Naive thymus-derived CD8-positive, alpha-beta T cell (primary cell): ENCODE measurements at regions not wholly inside any gene's neighbourhood (a gene's known extent, or its start where the extent isn't known, plus 50 kb on each side); places are given as distances from the start of the nearest gene placed in this dataset.
"Not testable (repeated sequence)": the region's sequence is repeated elsewhere in the genome, so short reads cannot be mapped to it uniquely, and the experiment has no call there.

Experiments used
- ATAC-seq, 2 donors: fragments of 150-1000 bp; cut with Tn5 transposase in 1 of 2; sonication (Bioruptor Pico), chemical (Tn5 transposase) in 1 of 2; 1 replicate in 1 of 2; 2 replicates in 1 of 2; pipeline ENCODE4 v1.10.0; 2021; ENCODE audit warnings: mild to moderate bottlenecking in 2 of 2, moderate library complexity in 2 of 2
- POLR2A ChIA-PET: fragments of 350-600 bp; sonication (Branson Sonifier 250); formaldehyde crosslinking; loops from one replicate; lab custom pipeline; 2021; ENCODE audit warnings: antibody characterized with exemption; lab: Charles Lee
- DNase-seq, 10 donors: peaks; one replicate each; pipeline versions ENCODE4 v3.0.0 to v3.0.0-alpha.2; 2020 to 2022
- H3K27ac Mint-ChIP-seq, 10 donors: one replicate each; pipeline ENCODE4 v1.8.0; 2020 to 2022; ENCODE audit warnings: mild to moderate bottlenecking in 10 of 10, mixed read lengths in 10 of 10, moderate library complexity in 4 of 10, inconsistent platforms in 1 of 10
- H3K27me3 Mint-ChIP-seq, 5 donors: one replicate each; pipeline ENCODE4 v1.8.0; 2021 to 2022; ENCODE audit warnings: mixed read lengths in 5 of 5
- H3K36me3 Mint-ChIP-seq, 3 donors: one replicate each; pipeline ENCODE4 v1.8.0; 2020 to 2022; ENCODE audit warnings: mixed read lengths in 3 of 3, mild to moderate bottlenecking in 2 of 3, inconsistent platforms in 1 of 3
- H3K4me1 Mint-ChIP-seq, 4 donors: one replicate each; pipeline ENCODE4 v1.8.0; 2021 to 2022; ENCODE audit warnings: mixed read lengths in 4 of 4
- H3K4me3 Mint-ChIP-seq, 10 donors: one replicate each; pipeline ENCODE4 v1.8.0; 2020 to 2022; ENCODE audit warnings: mild to moderate bottlenecking in 10 of 10, mixed read lengths in 10 of 10, moderate library complexity in 6 of 10, inconsistent platforms in 1 of 10
- H3K9me3 Mint-ChIP-seq, 9 donors: one replicate each; pipeline ENCODE4 v1.8.0; 2020 to 2022; ENCODE audit warnings: mixed read lengths in 9 of 9, mild to moderate bottlenecking in 3 of 9, inconsistent platforms in 1 of 9, moderate library complexity in 1 of 9

DNA sequence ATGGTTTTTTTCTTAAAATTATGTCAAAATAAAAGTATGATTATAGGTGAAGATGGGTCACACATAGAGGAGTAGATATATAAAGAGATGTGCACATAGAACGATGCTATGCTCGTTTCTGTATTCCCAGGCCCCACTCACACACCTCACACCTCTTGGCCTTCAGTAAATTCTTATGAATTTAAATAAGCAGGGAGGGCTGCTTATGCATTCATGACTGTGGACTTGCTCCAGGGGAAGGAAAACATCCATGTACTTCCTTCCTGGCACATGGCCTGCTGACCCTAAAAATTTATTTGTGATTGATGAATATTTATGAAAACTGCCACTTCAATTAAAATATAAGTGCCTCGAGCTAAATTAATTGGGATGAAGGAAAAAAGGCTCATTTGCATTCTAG, 1306.7 kb upstream of the TMEM132C start:
- peaks cover 0 to 13% (median 0%) of the 10 kb centered on the region in 5 donors for H3K27me3 Mint-ChIP-seq
- H3K4me1 Mint-ChIP-seq = no peaks in the 10 kb centered on the region
- no peak for ATAC-seq
- H3K36me3 Mint-ChIP-seq = no peaks in the 10 kb centered on the region
- no peak overlapping the region for H3K27ac Mint-ChIP-seq
- DNase-seq = no peak
- POLR2A ChIA-PET = no interaction called here
- H3K4me3 Mint-ChIP-seq = no peak overlapping the region
- H3K9me3 Mint-ChIP-seq = peaks cover 0 to 14% (median 1%) of the 10 kb centered on the region in 9 donors

DNA sequence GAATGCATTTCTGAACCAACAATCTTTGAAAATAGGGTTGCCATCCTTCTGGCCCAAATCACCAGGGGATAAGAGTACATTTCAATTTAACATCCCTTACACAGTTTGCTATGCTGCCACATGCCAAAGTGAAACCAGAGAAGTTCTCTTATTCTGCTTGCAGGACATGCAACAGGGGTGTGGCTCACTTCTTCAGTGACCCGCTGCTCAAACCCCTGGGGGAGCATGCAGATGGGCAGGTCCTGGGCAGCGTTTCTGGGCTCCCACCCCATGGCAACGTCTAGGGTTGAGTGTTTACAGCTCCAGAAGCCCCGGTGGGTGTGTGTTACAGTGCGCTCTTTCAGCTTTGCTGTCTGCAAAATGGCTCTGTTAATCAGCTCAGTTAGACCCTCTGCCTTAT, 1306.3 kb upstream of the TMEM132C start:
- peaks cover 0 to 13% (median 0%) of the 10 kb centered on the region in 5 donors for H3K27me3 Mint-ChIP-seq

DNA sequence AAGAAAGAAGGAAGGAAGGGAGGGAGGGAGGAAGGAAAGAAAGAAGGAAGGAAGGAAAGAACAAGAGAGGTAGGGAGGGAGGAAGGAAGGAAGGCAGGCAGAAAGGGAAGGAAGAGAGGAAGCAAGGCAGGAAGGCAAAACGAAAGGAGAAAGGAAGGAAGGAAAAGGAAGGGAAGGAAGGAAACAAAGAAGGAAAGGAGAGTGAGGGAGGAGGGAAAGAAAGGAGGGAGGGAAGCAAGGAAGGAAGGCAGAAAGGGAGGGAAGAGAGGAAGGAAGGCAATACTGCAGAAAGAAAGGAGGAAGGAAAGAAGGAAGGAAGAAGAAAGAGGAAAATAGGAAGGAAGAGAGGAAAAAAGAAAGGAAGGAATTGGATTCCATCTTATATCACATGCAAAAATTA, 1303.1 kb upstream of the TMEM132C start:
- Mint-ChIP-seq H3K36me3 (no peaks in the 10 kb centered on the region), H3K27ac (no peak overlapping the region), H3K4me1 (no peaks in the 10 kb centered on the region), H3K27me3 (peaks cover 0 to 9% (median 0%) of the 10 kb centered on the region in 5 donors), H3K4me3 (no peak overlapping the region), H3K9me3 (peaks cover 0 to 14% (median 1%) of the 10 kb centered on the region in 9 donors)
- POLR2A ChIA-PET = no interaction called here
- ATAC-seq = no peak
- DNase-seq = no peak

More for the DNA sequence above, 1306.3 kb upstream of the TMEM132C start:
- no peak for ATAC-seq
- H3K4me1 Mint-ChIP-seq = no peaks in the 10 kb centered on the region
- no peak overlapping the region for H3K27ac Mint-ChIP-seq
- DNase-seq = no peak
- no peak overlapping the region for H3K4me3 Mint-ChIP-seq
- no peaks in the 10 kb centered on the region for H3K36me3 Mint-ChIP-seq
- H3K9me3 Mint-ChIP-seq = peaks cover 0 to 14% (median 1%) of the 10 kb centered on the region in 9 donors
- POLR2A ChIA-PET = no interaction called here

DNA sequence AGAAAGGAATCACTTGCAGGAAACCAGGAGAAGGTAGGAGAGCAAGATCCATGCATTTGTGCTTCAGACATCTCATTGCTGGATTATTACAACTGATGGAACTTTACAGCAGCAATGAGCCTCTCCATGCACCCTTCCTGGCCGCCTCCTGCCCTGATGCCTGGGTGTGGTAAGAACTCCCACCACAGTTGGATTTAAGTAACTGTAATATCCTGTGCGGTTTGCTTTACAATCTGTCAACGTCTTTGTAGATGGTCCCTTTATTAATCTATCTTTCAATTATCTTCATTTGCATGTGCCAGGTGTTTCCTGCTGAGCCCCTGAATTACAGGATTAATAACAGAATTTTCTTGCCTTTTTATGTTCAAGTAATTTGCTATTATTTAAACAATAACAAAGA, 1300.5 kb upstream of the TMEM132C start:
- Mint-ChIP-seq H3K9me3 (peaks cover 0 to 14% (median 2%) of the 10 kb centered on the region in 9 donors), H3K4me3 (no peak overlapping the region), H3K4me1 (no peaks in the 10 kb centered on the region), H3K27ac (no peak overlapping the region), H3K36me3 (no peaks in the 10 kb centered on the region), H3K27me3 (peaks cover 0 to 7% (median 0%) of the 10 kb centered on the region in 5 donors)
- POLR2A ChIA-PET = no interaction called here
- no peak for ATAC-seq
- no peak for DNase-seq

DNA sequence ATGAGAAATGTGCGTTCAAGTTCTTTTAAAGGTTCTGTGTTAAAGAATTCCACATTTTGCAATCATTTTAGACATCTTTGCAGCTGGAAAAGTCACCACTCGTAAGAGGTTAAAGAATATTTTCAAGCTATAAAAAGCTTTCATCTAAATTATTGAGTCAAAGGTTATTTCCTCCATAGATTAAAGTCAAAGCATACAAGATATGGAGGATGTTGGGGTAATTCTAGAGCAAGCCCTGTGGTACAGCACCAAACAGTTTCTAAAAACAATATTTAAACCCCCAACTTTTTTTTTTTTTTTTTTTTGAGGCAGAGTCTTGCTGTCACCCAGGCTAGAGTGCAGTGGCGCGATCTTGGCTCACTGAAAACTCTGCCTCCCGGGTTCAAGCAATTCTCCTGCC, 1299.8 kb upstream of the TMEM132C start:
- Mint-ChIP-seq H3K9me3 (peaks cover 0 to 14% (median 2%) of the 10 kb centered on the region in 9 donors), H3K27me3 (peaks cover 0 to 10% (median 0%) of the 10 kb centered on the region in 5 donors), H3K4me1 (no peaks in the 10 kb centered on the region), H3K4me3 (no peak overlapping the region), H3K27ac (no peak overlapping the region), H3K36me3 (no peaks in the 10 kb centered on the region)
- no peak for DNase-seq
- POLR2A ChIA-PET = no interaction called here
- no peak for ATAC-seq

DNA sequence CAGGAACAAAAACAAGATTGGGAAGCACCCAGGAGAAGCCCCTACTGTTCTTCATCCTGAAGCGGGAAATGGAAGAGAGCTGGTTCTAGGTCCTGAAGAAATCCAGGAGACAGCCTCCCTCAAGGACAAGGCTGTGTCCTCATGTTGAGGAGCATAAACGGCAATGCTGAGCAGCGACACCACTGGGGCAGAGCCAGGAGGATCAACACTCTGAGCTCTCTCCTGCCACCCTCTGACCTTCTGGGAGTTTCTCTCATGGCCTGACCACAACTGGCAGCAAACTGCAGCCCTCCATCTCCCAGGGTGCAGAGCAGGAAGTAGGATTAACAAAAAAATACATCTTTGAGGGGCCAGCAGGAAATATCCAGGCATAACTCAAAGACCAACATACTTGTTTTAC, 1292.2 kb upstream of the TMEM132C start:
- Mint-ChIP-seq H3K4me3 (no peak overlapping the region), H3K4me1 (no peaks in the 10 kb centered on the region), H3K27ac (no peak overlapping the region), H3K27me3 (peaks cover 0 to 7% (median 2%) of the 10 kb centered on the region in 5 donors), H3K9me3 (peaks cover 0 to 8% (median 0%) of the 10 kb centered on the region in 9 donors), H3K36me3 (no peaks in the 10 kb centered on the region)
- POLR2A ChIA-PET = no interaction called here
- ATAC-seq (no peak), DNase-seq (no peak)

DNA sequence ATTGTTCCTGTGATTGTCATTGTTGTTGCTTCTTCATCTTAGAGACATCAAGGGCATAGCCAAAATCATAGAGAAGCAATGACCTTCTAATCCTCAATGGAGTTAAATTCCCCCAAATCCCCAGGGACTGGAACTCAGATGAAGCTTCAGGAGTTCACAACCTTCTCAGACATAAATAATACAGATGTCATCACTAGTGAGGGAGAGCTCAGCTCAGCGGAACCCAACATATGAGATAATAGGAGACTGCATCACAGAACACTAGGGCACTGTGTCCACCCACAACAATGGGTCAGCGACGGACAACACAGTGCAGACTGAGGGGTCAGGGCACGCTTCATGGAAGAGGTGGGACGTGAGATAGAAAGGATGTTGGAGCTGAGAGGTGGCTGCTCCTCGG, 1290.4 kb upstream of the TMEM132C start:
- Mint-ChIP-seq H3K4me3 (no peak overlapping the region), H3K9me3 (peaks cover 0 to 6% (median 0%) of the 10 kb centered on the region in 9 donors), H3K36me3 (peaks cover 0 to 4% (median 0%) of the 10 kb centered on the region in 3 donors), H3K27ac (no peak overlapping the region), H3K27me3 (peaks cover 0 to 4% (median 3%) of the 10 kb centered on the region in 5 donors), H3K4me1 (no peaks in the 10 kb centered on the region)
- no peak for ATAC-seq
- no peak for DNase-seq
- POLR2A ChIA-PET = no interaction called here

DNA sequence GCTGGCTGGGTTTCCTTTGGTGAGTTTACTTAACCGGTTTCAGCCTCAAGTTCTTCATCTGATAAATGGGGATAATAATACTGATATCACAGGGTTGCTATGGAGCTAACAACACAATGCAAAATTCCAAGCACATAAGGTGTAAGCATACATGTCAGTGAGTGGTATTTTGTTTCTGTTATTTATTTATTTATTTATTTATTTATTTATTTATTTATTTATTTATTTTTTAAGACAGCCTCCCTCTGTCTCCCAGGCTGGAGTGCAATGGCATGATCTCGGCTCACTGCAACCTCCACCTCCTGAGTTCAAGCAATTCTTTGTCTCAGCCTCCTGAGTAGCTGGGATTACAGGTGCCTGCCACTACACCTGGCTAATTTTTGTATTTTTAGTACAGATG, 1287.4 kb upstream of the TMEM132C start:
- H3K27ac Mint-ChIP-seq, POLR2A ChIA-PET, H3K4me1 Mint-ChIP-seq, H3K36me3 Mint-ChIP-seq, DNase-seq, H3K4me3 Mint-ChIP-seq, ATAC-seq, H3K27me3 Mint-ChIP-seq: not testable (repeated sequence)
- peaks cover 0 to 13% (median 6%) of the 10 kb centered on the region in 9 donors for H3K9me3 Mint-ChIP-seq

DNA sequence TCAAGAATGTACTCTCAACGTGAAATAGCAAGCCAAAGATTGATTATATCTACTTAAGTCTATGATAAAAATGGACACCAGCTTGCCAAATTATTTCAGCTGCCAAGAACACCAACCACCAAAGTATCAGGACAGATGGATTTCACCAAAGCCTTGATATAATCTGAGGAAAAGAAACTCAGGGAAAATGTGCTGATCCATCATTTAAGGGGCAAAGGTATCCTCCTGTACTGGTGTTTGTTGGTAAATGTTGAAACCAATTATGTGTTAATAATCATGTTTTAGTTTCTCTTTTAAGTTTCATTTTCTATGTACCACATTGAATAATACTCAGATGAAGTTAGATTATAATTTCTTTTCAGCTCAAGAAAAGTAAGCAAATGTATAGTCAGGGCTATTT, 1284.3 kb upstream of the TMEM132C start:
- Mint-ChIP-seq H3K36me3 (peaks cover 0 to 7% (median 0%) of the 10 kb centered on the region in 3 donors), H3K9me3 (peaks cover 0 to 32% (median 10%) of the 10 kb centered on the region in 9 donors), H3K27me3 (peaks cover 0 to 2% (median 0%) of the 10 kb centered on the region in 5 donors), H3K4me1 (no peaks in the 10 kb centered on the region), H3K4me3 (no peak overlapping the region), H3K27ac (no peak overlapping the region)
- ATAC-seq (no peak), DNase-seq (no peak)
- POLR2A ChIA-PET = no interaction called here

DNA sequence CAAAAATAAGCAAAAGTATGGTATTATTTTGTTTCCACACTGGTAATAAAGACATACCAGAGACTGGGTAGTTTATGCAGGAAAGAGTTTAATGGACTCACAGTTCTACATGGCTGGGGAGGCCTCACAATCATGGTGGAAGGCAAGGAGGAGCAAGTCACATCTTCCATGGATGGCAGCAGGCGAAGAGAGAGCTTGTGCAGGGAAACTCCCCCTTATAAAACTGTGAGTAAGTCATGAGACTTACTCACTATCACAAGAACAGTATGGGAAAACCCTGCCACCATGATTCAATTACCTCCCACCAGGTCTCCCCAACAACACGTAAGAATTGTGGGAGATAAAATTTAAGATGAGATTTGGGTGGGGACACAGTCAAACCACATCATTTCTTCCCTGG, 1283.2 kb upstream of the TMEM132C start:
- POLR2A ChIA-PET, H3K4me3 Mint-ChIP-seq, DNase-seq, H3K27ac Mint-ChIP-seq, H3K27me3 Mint-ChIP-seq, H3K4me1 Mint-ChIP-seq, H3K36me3 Mint-ChIP-seq, ATAC-seq: not testable (repeated sequence)
- peaks cover 0 to 32% (median 10%) of the 10 kb centered on the region in 9 donors for H3K9me3 Mint-ChIP-seq

DNA sequence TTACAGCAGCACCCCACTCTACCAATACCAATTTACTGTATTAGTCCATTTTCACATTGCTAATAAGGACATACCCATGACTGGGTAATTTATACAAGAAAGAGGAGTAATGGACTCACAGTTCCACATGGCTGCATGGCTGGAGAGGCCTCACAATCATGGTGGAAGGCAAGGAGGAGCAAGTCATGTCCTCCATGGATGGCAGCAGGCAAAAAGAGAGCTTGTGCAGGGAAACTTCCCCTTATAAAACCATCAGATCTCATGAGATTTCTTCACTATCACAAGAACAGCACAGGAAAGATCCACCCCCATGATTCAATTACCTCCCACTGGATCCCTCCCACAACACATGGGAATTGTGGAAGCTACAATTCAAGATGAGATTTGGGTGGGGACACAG, 1281.3 kb upstream of the TMEM132C start:
- POLR2A ChIA-PET = not testable (repeated sequence)

DNA sequence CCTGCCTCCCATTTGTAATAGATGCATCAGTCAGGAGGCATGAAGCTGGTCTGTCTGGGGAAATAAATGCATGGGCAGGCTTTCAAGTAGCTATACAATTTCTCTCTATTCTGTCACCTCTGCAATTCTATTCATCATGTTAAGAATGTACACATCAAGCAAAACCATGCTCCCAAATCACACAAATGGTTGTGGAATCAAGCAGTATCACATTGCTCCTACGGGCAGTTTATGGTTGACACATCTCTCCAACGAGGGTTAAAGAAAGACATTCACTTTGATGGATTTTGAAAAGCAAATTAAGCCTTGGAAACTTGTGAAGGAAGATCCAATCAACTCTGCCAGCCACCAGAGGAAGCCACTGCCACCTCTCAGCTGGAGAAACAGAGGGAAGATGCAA, 1277.4 kb upstream of the TMEM132C start:
- Mint-ChIP-seq H3K36me3 (no peaks in the 10 kb centered on the region), H3K9me3 (peaks cover 0 to 20% (median 5%) of the 10 kb centered on the region in 9 donors), H3K4me3 (no peak overlapping the region), H3K27ac (no peak overlapping the region), H3K27me3 (no peaks in the 10 kb centered on the region), H3K4me1 (no peaks in the 10 kb centered on the region)
- no peak for ATAC-seq
- no peak for DNase-seq
- POLR2A ChIA-PET = no interaction called here

More for the DNA sequence above, 1281.3 kb upstream of the TMEM132C start:
- not testable (repeated sequence) for DNase-seq, ATAC-seq, H3K36me3 Mint-ChIP-seq, H3K4me3 Mint-ChIP-seq, H3K4me1 Mint-ChIP-seq, H3K27me3 Mint-ChIP-seq, H3K27ac Mint-ChIP-seq
- H3K9me3 Mint-ChIP-seq = peaks cover 0 to 32% (median 10%) of the 10 kb centered on the region in 9 donors

DNA sequence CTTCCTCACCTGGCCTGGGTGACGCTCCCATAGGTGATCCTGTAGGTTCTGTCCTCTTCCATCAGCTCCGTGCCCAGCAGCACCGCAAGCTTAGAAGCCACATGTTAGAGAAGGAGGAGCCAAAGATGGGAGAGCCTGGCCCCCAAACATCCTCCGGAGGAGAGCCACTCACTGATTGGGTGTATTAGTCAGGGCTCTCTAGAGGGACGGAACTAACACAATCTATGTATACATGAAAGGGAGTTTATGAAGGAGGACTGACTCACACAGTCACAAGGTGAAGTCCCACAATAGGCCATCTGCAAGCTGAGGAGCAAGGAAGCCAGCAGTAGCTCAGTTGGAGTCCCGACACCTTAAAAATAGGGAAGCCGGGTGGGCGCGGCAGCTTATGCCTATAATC, 1273.1 kb upstream of the TMEM132C start:
- Mint-ChIP-seq H3K27ac (no peak overlapping the region), H3K4me1 (no peaks in the 10 kb centered on the region), H3K36me3 (no peaks in the 10 kb centered on the region), H3K4me3 (no peak overlapping the region), H3K9me3 (peaks cover 0 to 4% (median 2%) of the 10 kb centered on the region in 9 donors), H3K27me3 (peaks cover 0 to 1% (median 0%) of the 10 kb centered on the region in 5 donors)
- ATAC-seq (no peak), DNase-seq (no peak)
- POLR2A ChIA-PET = no interaction called here

DNA sequence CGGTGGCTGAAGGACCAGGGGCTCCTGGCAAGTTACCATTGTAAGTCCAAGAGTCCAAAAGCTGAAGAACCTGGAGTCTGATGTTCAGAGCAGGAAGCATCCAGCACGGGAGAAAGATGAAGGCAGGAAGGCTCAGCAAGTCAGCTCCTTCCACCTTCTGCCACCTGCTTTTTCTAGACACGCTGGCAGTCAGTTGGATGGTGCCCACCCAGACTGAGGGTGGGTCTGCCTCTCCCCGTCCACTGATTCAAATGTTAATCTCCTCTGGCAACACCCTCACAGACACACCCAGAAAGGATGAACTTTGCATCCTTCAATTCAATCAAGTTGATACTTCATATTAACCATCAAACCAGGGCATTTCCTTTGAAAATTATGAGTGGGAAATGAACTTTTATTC, 1272.4 kb upstream of the TMEM132C start:
- POLR2A ChIA-PET = no interaction called here
- Mint-ChIP-seq H3K4me1 (no peaks in the 10 kb centered on the region), H3K9me3 (peaks cover 0 to 4% (median 2%) of the 10 kb centered on the region in 9 donors), H3K27me3 (peaks cover 0 to 7% (median 2%) of the 10 kb centered on the region in 5 donors), H3K36me3 (no peaks in the 10 kb centered on the region), H3K27ac (no peak overlapping the region), H3K4me3 (no peak overlapping the region)
- DNase-seq = no peak
- no peak for ATAC-seq
